HL-60 (cell line): ENCODE measurements at regions not wholly inside any gene's neighbourhood (a gene's known extent, or its start where the extent isn't known, plus 50 kb on each side); places are given as distances from the start of the nearest gene placed in this dataset.

Experiments
- GABPA ChIP-seq: IDR thresholded peaks from 2 replicates; pipeline ENCODE4 v1.6.1; 2012; ENCODE audit warnings: low read depth
- POLR2AphosphoS5 ChIP-seq: IDR thresholded peaks from 2 replicates; pipeline ENCODE4 v1.6.1; 2012; ENCODE audit warnings: low read depth
- SPI1 ChIP-seq: IDR thresholded peaks from 2 replicates; pipeline ENCODE4 v1.6.1; 2012; ENCODE audit warnings: low read depth, mild to moderate bottlenecking, borderline replicate concordance
- TF ChIP-seq, protein P1 (sequence below): IDR thresholded peaks from one replicate; pipeline ENCODE4 v1.5.1; 2011; ENCODE audit warnings: low read length, control low read depth, inconsistent platforms; ENCODE audit not compliant: insufficient read depth
- TF ChIP-seq, protein P2 (sequence below): IDR thresholded peaks from 2 replicates; pipeline ENCODE4 v1.6.1; 2012; ENCODE audit warnings: low read depth; ENCODE audit not compliant: insufficient replicate concordance

DNA sequence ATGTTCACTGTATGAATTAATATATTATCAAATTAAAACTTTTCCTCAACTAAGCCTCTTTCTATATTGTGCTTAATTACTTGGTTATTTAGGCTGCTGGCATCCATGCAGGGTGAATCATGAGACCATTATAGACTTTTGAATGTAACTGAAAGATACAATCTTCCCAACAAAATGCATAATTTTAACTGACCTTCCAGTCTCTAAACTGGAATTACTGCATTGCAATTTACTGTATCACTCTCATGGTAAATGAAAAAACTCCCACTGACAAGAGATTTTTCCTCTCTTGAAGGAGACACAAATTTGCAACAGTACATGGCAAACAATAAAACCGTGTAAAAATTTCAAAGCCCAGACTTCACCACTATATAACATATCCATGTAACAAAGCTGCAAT lies 349.5 kb downstream of the DRD1 start:
- TF ChIP-seq, protein P1, sequence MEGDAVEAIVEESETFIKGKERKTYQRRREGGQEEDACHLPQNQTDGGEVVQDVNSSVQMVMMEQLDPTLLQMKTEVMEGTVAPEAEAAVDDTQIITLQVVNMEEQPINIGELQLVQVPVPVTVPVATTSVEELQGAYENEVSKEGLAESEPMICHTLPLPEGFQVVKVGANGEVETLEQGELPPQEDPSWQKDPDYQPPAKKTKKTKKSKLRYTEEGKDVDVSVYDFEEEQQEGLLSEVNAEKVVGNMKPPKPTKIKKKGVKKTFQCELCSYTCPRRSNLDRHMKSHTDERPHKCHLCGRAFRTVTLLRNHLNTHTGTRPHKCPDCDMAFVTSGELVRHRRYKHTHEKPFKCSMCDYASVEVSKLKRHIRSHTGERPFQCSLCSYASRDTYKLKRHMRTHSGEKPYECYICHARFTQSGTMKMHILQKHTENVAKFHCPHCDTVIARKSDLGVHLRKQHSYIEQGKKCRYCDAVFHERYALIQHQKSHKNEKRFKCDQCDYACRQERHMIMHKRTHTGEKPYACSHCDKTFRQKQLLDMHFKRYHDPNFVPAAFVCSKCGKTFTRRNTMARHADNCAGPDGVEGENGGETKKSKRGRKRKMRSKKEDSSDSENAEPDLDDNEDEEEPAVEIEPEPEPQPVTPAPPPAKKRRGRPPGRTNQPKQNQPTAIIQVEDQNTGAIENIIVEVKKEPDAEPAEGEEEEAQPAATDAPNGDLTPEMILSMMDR: no peak
- TF ChIP-seq POLR2AphosphoS5 (no peak), GABPA (no peak), SPI1 (no peak)
- TF ChIP-seq, protein P2, sequence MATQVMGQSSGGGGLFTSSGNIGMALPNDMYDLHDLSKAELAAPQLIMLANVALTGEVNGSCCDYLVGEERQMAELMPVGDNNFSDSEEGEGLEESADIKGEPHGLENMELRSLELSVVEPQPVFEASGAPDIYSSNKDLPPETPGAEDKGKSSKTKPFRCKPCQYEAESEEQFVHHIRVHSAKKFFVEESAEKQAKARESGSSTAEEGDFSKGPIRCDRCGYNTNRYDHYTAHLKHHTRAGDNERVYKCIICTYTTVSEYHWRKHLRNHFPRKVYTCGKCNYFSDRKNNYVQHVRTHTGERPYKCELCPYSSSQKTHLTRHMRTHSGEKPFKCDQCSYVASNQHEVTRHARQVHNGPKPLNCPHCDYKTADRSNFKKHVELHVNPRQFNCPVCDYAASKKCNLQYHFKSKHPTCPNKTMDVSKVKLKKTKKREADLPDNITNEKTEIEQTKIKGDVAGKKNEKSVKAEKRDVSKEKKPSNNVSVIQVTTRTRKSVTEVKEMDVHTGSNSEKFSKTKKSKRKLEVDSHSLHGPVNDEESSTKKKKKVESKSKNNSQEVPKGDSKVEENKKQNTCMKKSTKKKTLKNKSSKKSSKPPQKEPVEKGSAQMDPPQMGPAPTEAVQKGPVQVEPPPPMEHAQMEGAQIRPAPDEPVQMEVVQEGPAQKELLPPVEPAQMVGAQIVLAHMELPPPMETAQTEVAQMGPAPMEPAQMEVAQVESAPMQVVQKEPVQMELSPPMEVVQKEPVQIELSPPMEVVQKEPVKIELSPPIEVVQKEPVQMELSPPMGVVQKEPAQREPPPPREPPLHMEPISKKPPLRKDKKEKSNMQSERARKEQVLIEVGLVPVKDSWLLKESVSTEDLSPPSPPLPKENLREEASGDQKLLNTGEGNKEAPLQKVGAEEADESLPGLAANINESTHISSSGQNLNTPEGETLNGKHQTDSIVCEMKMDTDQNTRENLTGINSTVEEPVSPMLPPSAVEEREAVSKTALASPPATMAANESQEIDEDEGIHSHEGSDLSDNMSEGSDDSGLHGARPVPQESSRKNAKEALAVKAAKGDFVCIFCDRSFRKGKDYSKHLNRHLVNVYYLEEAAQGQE: no peak
